ENCODE measurements at regions not wholly inside any gene's neighbourhood (a gene's known extent, or its start where the extent isn't known, plus 50 kb on each side); places are given as distances from the start of the nearest gene placed in this dataset.

GRCh38 chr1:100615686-100616085, 77.7 kb downstream of the GPR88 start:
- DNase-seq (ENCODE audit: low spot score in 2 of 2) = no peak
- TF ChIP-seq POLR2A (IDR thresholded peaks at IDR 0.05) (no peak), CTCF (IDR thresholded peaks at IDR 0.05) (no peak)
- 86% methylated on average over 4 of the region's 4 CpGs for WGBS, 2 donors
- intact Hi-C loops (cut with DNase I; ENCODE audit: low total_unique reads) = no loop called here
- H3K4me3 ChIP-seq (ENCODE audit: low read depth, poor library complexity, severe bottlenecking) = no peak overlapping the region

- no peak overlapping the region for H3K4me3 ChIP-seq (ENCODE audit: low read depth, poor library complexity, severe bottlenecking)
- WGBS, 2 donors = 75 to 79% methylated on average over 4 of the region's 4 CpGs
- DNase-seq (ENCODE audit: low spot score in 2 of 2) = no peak
- TF ChIP-seq CTCF (IDR thresholded peaks at IDR 0.05) (no peak), POLR2A (IDR thresholded peaks at IDR 0.05) (no peak)
- intact Hi-C loops (cut with DNase I; ENCODE audit: low total_unique reads) = no loop called here
These were observed 78.2 kb downstream of the GPR88 start for GRCh38 chr1:100616121-100616621.

GRCh38 chr1:100622037-100622436, 84.1 kb downstream of the GPR88 start:
- no peak for TF ChIP-seq POLR2A (IDR thresholded peaks at IDR 0.05)
- TF ChIP-seq CTCF (IDR thresholded peaks at IDR 0.05) = no peak
- 17 to 29% methylated on average over 1 of the region's 1 CpG for WGBS, 2 donors
- no peak overlapping the region for H3K4me3 ChIP-seq (ENCODE audit: low read depth, poor library complexity, severe bottlenecking)
- no peak for DNase-seq (ENCODE audit: low spot score in 2 of 2)
- intact Hi-C loops (cut with DNase I; ENCODE audit: low total_unique reads) = no loop called here

GRCh38 chr1:100622506-100622905, 84.6 kb downstream of the GPR88 start:
- no peak for TF ChIP-seq CTCF (IDR thresholded peaks at IDR 0.05)
- no peak for TF ChIP-seq POLR2A (IDR thresholded peaks at IDR 0.05)
- 83 to 90% methylated on average over 1 of the region's 1 CpG for WGBS, 2 donors
- no peak for DNase-seq (ENCODE audit: low spot score in 2 of 2)
- H3K4me3 ChIP-seq (ENCODE audit: low read depth, poor library complexity, severe bottlenecking) = no peak overlapping the region
- intact Hi-C loops (cut with DNase I; ENCODE audit: low total_unique reads) = no loop called here

- intact Hi-C loops (cut with DNase I; ENCODE audit: low total_unique reads) = no loop called here
- H3K4me3 ChIP-seq (ENCODE audit: low read depth, poor library complexity, severe bottlenecking) = no peak overlapping the region
- 53% methylated on average over 5 of the region's 5 CpGs for WGBS, 2 donors
- TF ChIP-seq POLR2A (IDR thresholded peaks at IDR 0.05) = no peak
- no peak for TF ChIP-seq CTCF (IDR thresholded peaks at IDR 0.05)
- DNase-seq (ENCODE audit: low spot score in 2 of 2) = no peak
These were observed 85.2 kb downstream of the GPR88 start for GRCh38 chr1:100622966-100623762.

Measured in lower leg skin (tissue), 4 donors.